Mesenchymal stem cell (in vitro differentiated cells and primary cell): ENCODE measurements at regions not wholly inside any gene's neighbourhood (a gene's known extent, or its start where the extent isn't known, plus 50 kb on each side); places are given as distances from the start of the nearest gene placed in this dataset.

Source experiments
- DNase-seq: peaks from one replicate; pipeline ENCODE4 v3.0.0-alpha.2; 2013
- H2AFZ ChIP-seq: one replicate; pipeline ENCODE4 v1.6.1; 2013; ENCODE audit warnings: low read depth, mild to moderate bottlenecking, control low read depth, inconsistent platforms, low read length, moderate library complexity
- H2AK5ac ChIP-seq: 2 replicates; pipeline ENCODE4 v1.6.1; 2013; ENCODE audit warnings: low read length, moderate library complexity, mild to moderate bottlenecking, inconsistent platforms; ENCODE audit not compliant: severe bottlenecking
- H2BK120ac ChIP-seq: one replicate; pipeline ENCODE4 v1.6.1; 2013; ENCODE audit warnings: low read depth, mild to moderate bottlenecking, inconsistent platforms, low read length, moderate library complexity
- H2BK12ac ChIP-seq, 2 experiments: one replicate each; pipeline ENCODE4 v1.6.1; 2013; ENCODE audit warnings: inconsistent platforms in 2 of 2, low read length in 2 of 2, mild to moderate bottlenecking in 2 of 2, moderate library complexity in 2 of 2, control low read depth in 1 of 2
- H2BK15ac ChIP-seq: one replicate; pipeline ENCODE4 v1.6.1; 2013; ENCODE audit warnings: mild to moderate bottlenecking, low read depth, inconsistent platforms; ENCODE audit not compliant: poor library complexity, severe bottlenecking
- H2BK5ac ChIP-seq: 2 replicates; pipeline ENCODE4 v1.6.1; 2013; ENCODE audit warnings: low read depth, mild to moderate bottlenecking, low read length, control low read depth, inconsistent platforms; ENCODE audit not compliant: poor library complexity, severe bottlenecking
- H3K14ac ChIP-seq, 2 experiments: one replicate each; pipeline ENCODE4 v1.6.1; 2013; ENCODE audit warnings: inconsistent platforms in 2 of 2, low read length in 2 of 2, control low read depth in 1 of 2, mild to moderate bottlenecking in 1 of 2, moderate library complexity in 1 of 2
- H3K18ac ChIP-seq, 2 experiments: one replicate each; pipeline ENCODE4 v1.6.1; 2013; ENCODE audit warnings: inconsistent platforms in 2 of 2, low read length in 2 of 2, control low read depth in 1 of 2, low read depth in 1 of 2, mild to moderate bottlenecking in 1 of 2
- H3K23ac ChIP-seq, 2 experiments: one replicate each; pipeline ENCODE4 v1.6.1; 2013; ENCODE audit warnings: inconsistent platforms in 2 of 2, low read length in 2 of 2, mild to moderate bottlenecking in 2 of 2, moderate library complexity in 2 of 2, control low read depth in 1 of 2
- H3K27ac ChIP-seq: 2 replicates; pipeline ENCODE4 v1.5.1; 2013; ENCODE audit warnings: mild to moderate bottlenecking, moderate library complexity, low read length, control low read depth, inconsistent platforms; ENCODE audit not compliant: poor library complexity, severe bottlenecking
- H3K27me3 ChIP-seq, 2 experiments: 2 replicates each; pipeline versions ENCODE4 v1.6.1 to v1.7.0; 2013; ENCODE audit warnings: low read length in 2 of 2, mild to moderate bottlenecking in 2 of 2, moderate library complexity in 2 of 2, control low read depth in 1 of 2, inconsistent platforms in 1 of 2; ENCODE audit not compliant: control insufficient read depth in 1 of 2, insufficient read depth in 1 of 2
- H3K36me3 ChIP-seq, 2 experiments: 2 replicates each; pipeline versions ENCODE4 v1.6.1 to v1.7.0; 2013; ENCODE audit warnings: low read length in 2 of 2, control low read depth in 1 of 2, inconsistent platforms in 1 of 2, low read depth in 1 of 2, mild to moderate bottlenecking in 1 of 2; ENCODE audit not compliant: insufficient read depth in 2 of 2, control insufficient read depth in 1 of 2
- H3K4ac ChIP-seq, 2 experiments: one replicate each; pipeline ENCODE4 v1.6.1; 2013; ENCODE audit warnings: inconsistent platforms in 2 of 2, low read length in 2 of 2, mild to moderate bottlenecking in 2 of 2, moderate library complexity in 2 of 2, control low read depth in 1 of 2, low read depth in 1 of 2
- H3K4me1 ChIP-seq: 2 replicates; pipeline ENCODE4 v1.6.1; 2013; ENCODE audit warnings: low read depth, low read length, control low read depth; ENCODE audit not compliant: control insufficient read depth, insufficient read depth
- H3K4me2 ChIP-seq: 2 replicates; pipeline ENCODE4 v1.6.1; 2013; ENCODE audit warnings: low read length, mild to moderate bottlenecking, inconsistent platforms; ENCODE audit not compliant: poor library complexity, severe bottlenecking
- H3K4me3 ChIP-seq, 2 experiments: 2 replicates each; pipeline versions ENCODE4 v1.5.1 to v1.7.0; 2013; ENCODE audit warnings: low read length in 2 of 2, mild to moderate bottlenecking in 2 of 2, control low read depth in 1 of 2, low read depth in 1 of 2; ENCODE audit not compliant: insufficient read depth in 1 of 2
- H3K79me1 ChIP-seq: replicated peaks from 2 replicates; pipeline ENCODE4 v1.6.1; 2013; ENCODE audit warnings: mild to moderate bottlenecking, control low read depth, low read length, inconsistent platforms; ENCODE audit not compliant: poor library complexity, severe bottlenecking
- H3K9ac ChIP-seq: 2 replicates; pipeline ENCODE4 v1.7.0; 2013; ENCODE audit warnings: mild to moderate bottlenecking, low read length, moderate library complexity
- H3K9me3 ChIP-seq: 2 replicates; pipeline ENCODE4 v1.7.0; 2013; ENCODE audit warnings: mild to moderate bottlenecking, low read length; ENCODE audit not compliant: control insufficient read depth
- H4K8ac ChIP-seq: one replicate; pipeline ENCODE4 v1.6.1; 2013; ENCODE audit warnings: inconsistent platforms, mild to moderate bottlenecking, low read length, moderate library complexity
- H4K91ac ChIP-seq: one replicate; pipeline ENCODE4 v1.6.1; 2013; ENCODE audit warnings: mild to moderate bottlenecking, low read length, inconsistent platforms

DNA sequence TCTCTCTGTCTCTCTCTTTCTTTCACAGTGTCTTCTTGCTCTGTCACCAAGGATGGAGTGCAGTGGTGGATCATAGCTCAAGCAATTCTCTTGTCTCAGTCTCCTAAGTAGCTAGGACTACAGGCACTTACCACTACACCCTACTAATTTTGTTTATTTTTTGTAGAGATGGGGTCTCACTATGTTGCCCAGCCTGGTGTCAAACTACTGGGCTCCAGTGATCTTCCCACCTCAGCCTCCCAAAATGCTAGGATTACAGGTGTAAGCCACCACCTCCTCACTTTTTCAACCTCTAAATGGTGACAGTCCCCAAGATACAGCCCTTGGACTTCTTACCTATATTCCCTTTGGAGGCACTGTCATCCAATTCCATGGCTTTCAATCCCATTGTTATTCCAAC is 50.5 kb upstream of the PUM1 start:
- H2BK120ac ChIP-seq, result no peak overlapping the region
- H3K4me1 ChIP-seq, result peaks cover 1% of the 10 kb centered on the region
- no peak overlapping the region for H2AFZ ChIP-seq
- no peak overlapping the region for H3K4me2 ChIP-seq
- H2BK15ac ChIP-seq, result no peak overlapping the region
- no peak overlapping the region for H2BK12ac ChIP-seq
- no peak overlapping the region for H3K4ac ChIP-seq
- H3K27me3 ChIP-seq, result no peaks in the 10 kb centered on the region
- H4K91ac ChIP-seq, result no peak overlapping the region
- no peak overlapping the region for H4K8ac ChIP-seq
- no peak overlapping the region for H2BK5ac ChIP-seq
- H3K4me3 ChIP-seq, result no peak overlapping the region
- no peak overlapping the region for H3K9ac ChIP-seq
- H2AK5ac ChIP-seq, result no peak overlapping the region
- no peak overlapping the region for H3K14ac ChIP-seq
- no peaks in the 10 kb centered on the region for H3K79me1 ChIP-seq
- H3K27ac ChIP-seq, result no peak overlapping the region
- DNase-seq, result no peak
- H3K9me3 ChIP-seq, result no peaks in the 10 kb centered on the region
- no peaks in the 10 kb centered on the region for H3K36me3 ChIP-seq
- no peak overlapping the region for H3K18ac ChIP-seq
- no peak overlapping the region for H3K23ac ChIP-seq
